Testis (tissue), 2 donors: ENCODE measurements at regions not wholly inside any gene's neighbourhood (a gene's known extent, or its start where the extent isn't known, plus 50 kb on each side); places are given as distances from the start of the nearest gene placed in this dataset.

ENCODE experiments used
- DNase-seq: peaks from one replicate; pipeline ENCODE4 v3.0.0-alpha.2; 2019
- H3K27ac ChIP-seq, 2 donors: fragments of 200-600 bp; sonication (generic); one replicate each; pipeline ENCODE4 v1.5.1; 2019
- H3K27me3 ChIP-seq: fragments of 200-600 bp; sonication (generic); one replicate; pipeline ENCODE4 v1.5.1; 2019
- H3K36me3 ChIP-seq: fragments of 200-600 bp; sonication (generic); one replicate; pipeline ENCODE4 v1.5.1; 2017; ENCODE audit warnings: low read depth; ENCODE audit errors: missing control alignments
- H3K4me1 ChIP-seq: fragments of 200-600 bp; sonication (generic); one replicate; pipeline ENCODE4 v1.5.1; 2019
- H3K4me3 ChIP-seq, 2 donors: fragments of 200-600 bp; sonication (generic); one replicate each; pipeline ENCODE4 v1.5.1; 2017 to 2019
- H3K9me3 ChIP-seq: fragments of 200-600 bp; sonication (generic); one replicate; pipeline ENCODE4 v1.5.1; 2017
- POLR2A ChIP-seq: fragments of 450-650 bp; IDR thresholded peaks from one replicate; pipeline ENCODE4 v1.6.1; 2017; ENCODE audit warnings: antibody characterized with exemption, mild to moderate bottlenecking, moderate library complexity
- WGBS, 2 donors: methylation state at CpG; one replicate each; pipeline ENCODE4 v1.1.5; 2018; 5-methylcytosine and 5-hydroxymethylcytosine counted together
- intact Hi-C: fragments of 100-400 bp; cut with DNase I; formaldehyde crosslinking; loops from one replicate; pipeline ENCODE4 v1.15.1; 2023; ENCODE audit warnings: low total_unique reads
- TF ChIP-seq, protein P1 (sequence below), 3 experiments: fragments of 450-650 bp in 2 of 3; fragments of 200-600 bp in 1 of 3; sonication (generic) in 1 of 3; IDR thresholded peaks; one replicate each; pipeline ENCODE4 v1.5.1; 2016 to 2019; ENCODE audit warnings: antibody characterized with exemption in 3 of 3, mild to moderate bottlenecking in 2 of 3, moderate library complexity in 1 of 3

DNA sequence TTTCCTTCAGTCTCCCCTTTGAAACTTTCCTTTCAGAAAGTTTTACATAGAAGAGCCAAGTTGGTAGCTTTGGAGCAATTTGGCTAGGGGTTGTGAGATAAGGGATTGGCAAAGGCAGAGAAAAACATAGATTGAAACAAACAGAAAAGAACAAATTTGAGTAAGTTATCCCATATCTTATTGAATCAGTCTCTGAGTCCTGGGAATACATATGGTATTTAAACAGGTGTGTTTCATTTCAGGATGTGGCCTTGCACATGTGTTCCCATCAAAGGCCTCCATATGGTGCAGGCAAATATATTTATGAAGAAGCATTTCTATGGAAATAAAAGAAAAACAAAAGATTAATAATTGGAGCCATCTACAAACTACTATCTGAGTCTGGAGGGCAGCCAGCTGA lies 227.9 kb upstream of the ZFP42 start:
- no peak overlapping the region for H3K27ac ChIP-seq
- TF ChIP-seq, protein P1, sequence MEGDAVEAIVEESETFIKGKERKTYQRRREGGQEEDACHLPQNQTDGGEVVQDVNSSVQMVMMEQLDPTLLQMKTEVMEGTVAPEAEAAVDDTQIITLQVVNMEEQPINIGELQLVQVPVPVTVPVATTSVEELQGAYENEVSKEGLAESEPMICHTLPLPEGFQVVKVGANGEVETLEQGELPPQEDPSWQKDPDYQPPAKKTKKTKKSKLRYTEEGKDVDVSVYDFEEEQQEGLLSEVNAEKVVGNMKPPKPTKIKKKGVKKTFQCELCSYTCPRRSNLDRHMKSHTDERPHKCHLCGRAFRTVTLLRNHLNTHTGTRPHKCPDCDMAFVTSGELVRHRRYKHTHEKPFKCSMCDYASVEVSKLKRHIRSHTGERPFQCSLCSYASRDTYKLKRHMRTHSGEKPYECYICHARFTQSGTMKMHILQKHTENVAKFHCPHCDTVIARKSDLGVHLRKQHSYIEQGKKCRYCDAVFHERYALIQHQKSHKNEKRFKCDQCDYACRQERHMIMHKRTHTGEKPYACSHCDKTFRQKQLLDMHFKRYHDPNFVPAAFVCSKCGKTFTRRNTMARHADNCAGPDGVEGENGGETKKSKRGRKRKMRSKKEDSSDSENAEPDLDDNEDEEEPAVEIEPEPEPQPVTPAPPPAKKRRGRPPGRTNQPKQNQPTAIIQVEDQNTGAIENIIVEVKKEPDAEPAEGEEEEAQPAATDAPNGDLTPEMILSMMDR (IDR thresholded peaks at IDR 0.05), result no peak
- no peak for TF ChIP-seq POLR2A

DNA sequence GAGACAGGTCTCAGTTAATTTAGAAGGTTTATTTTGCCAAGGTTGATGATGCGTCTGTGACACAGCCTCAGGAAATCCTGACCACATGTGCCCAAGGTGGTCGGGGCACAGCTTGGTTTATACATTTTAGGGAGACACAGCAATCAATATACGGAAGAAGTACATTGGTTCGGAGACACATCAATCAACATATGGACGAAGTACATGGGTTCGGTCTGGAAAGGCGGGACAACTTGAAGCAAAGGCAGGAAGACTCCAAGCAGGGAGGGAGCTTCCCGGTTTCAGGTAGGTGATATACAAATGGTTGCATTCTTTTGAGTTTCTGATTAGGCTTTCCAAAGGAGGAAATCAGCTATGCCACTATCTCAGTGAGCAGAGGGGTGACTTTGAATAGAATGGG lies 225.2 kb upstream of the ZFP42 start:
- no peaks in the 10 kb centered on the region for H3K27me3 ChIP-seq
- intact Hi-C loops, result no loop called here
- TF ChIP-seq, protein P1 (IDR thresholded peaks at IDR 0.05), result no peak
- TF ChIP-seq POLR2A, result no peak
- H3K4me1 ChIP-seq, result no peaks in the 10 kb centered on the region
- DNase-seq, result peak; percentile 46
- H3K27ac ChIP-seq, result no peak overlapping the region
- WGBS, 2 donors, result 44 to 84% methylated on average over 8 of the region's 8 CpGs
- no peaks in the 10 kb centered on the region for H3K36me3 ChIP-seq
- no peaks in the 10 kb centered on the region for H3K9me3 ChIP-seq
- H3K4me3 ChIP-seq, result peak overlapping the region in 1 of 2 donors; percentile 10

More for the DNA sequence above, 227.9 kb upstream of the ZFP42 start:
- no peak for DNase-seq
- Histone ChIP-seq H3K27me3 (no peaks in the 10 kb centered on the region), H3K36me3 (no peaks in the 10 kb centered on the region), H3K4me3 (no peak overlapping the region), H3K9me3 (no peaks in the 10 kb centered on the region), H3K4me1 (no peaks in the 10 kb centered on the region)
- intact Hi-C loops, result no loop called here

DNA sequence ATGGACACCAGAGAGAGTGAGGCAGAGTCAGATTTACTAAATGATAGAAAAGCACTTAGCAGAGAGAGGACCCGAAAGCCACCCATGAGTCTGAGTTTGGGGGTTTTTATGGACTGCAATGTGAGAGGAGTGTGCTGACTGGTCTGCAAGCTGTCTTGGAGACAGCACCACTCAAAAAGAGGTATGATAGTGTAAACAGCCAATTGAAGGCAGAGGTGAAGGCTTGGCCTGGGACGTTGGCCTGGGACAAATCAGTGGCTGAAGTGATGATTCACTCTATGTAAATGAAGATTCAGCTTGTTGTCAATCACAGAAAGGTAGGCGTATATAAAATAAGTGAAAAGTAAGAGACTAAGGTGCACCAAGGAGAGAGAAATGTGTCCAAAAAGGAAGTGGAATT lies 217.6 kb upstream of the ZFP42 start:
- no peaks in the 10 kb centered on the region for H3K36me3 ChIP-seq
- TF ChIP-seq, protein P1 (IDR thresholded peaks at IDR 0.05), result no peak
- no peak for TF ChIP-seq POLR2A
- H3K9me3 ChIP-seq, result no peaks in the 10 kb centered on the region
- no peaks in the 10 kb centered on the region for H3K27me3 ChIP-seq
- 81 to 91% methylated on average over 3 of the region's 3 CpGs for WGBS, 2 donors
- intact Hi-C loops, result no loop called here
- no peak overlapping the region for H3K27ac ChIP-seq
- DNase-seq, result no peak
- H3K4me1 ChIP-seq, result no peaks in the 10 kb centered on the region
- H3K4me3 ChIP-seq, result no peak overlapping the region

DNA sequence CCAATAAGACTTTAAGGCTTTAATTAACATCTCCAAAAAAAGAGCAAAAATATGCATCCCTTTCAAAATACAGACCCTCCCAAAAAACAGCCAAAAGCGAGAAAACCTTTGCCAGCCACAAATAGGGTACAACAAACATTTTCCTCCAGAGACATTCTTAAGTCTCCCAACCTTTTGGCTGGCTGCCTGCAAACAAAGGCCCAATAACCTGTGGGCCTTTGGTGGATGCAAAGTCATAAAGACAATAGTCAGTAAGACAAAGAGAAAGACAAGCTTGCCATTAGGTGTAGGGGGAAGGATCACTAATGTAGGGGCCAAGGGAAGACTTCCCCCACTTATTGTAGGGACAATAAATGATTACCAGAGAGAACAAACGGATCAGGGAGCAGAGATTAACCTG lies 215.5 kb upstream of the ZFP42 start:
- WGBS, 2 donors, result 82 to 89% methylated on average over 2 of the region's 2 CpGs
- intact Hi-C loops, result no loop called here
- no peak for DNase-seq
- TF ChIP-seq, protein P1 (IDR thresholded peaks at IDR 0.05), result no peak
- no peak for TF ChIP-seq POLR2A
- H3K4me3 ChIP-seq, result no peak overlapping the region
- H3K36me3 ChIP-seq, result no peaks in the 10 kb centered on the region
- H3K27ac ChIP-seq, result no peak overlapping the region
- H3K9me3 ChIP-seq, result no peaks in the 10 kb centered on the region
- no peaks in the 10 kb centered on the region for H3K4me1 ChIP-seq
- H3K27me3 ChIP-seq, result no peaks in the 10 kb centered on the region

DNA sequence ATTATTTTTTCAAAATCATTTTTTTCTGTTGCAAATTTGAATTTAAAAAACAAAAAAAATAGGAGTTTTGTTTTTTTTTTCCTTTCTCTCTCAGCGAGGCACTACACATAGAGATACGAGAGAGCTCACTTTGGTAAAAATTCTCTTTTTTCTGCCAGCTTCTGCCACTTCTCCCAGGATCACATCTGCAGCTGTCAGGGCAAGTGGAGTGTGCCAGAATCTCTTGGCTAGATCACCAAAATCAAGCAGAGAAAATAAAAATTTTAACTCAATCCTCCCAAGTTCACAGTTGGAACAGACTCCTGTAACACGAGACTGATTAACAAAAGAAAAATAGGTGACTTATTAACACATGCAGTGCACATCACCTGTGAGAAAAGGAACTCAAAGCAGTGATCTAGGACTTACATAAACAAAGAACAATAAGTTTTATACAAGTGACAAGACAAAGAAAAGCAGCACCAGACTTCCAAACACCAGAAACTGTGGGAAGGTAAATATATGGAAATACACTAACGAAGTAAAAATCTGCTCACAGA lies 213.2 kb upstream of the ZFP42 start:
- Histone ChIP-seq H3K27ac (no peak overlapping the region), H3K4me1 (no peaks in the 10 kb centered on the region), H3K27me3 (no peaks in the 10 kb centered on the region), H3K9me3 (no peaks in the 10 kb centered on the region), H3K36me3 (no peaks in the 10 kb centered on the region), H3K4me3 (no peak overlapping the region)
- DNase-seq, result no peak
- intact Hi-C loops, result no loop called here
- TF ChIP-seq, protein P1 (IDR thresholded peaks at IDR 0.05), result no peak
- no peak for TF ChIP-seq POLR2A
- 56 to 70% methylated on average over 4 of the region's 4 CpGs for WGBS, 2 donors
